ENCODE measurements at regions not wholly inside any gene's neighbourhood (a gene's known extent, or its start where the extent isn't known, plus 50 kb on each side); places are given as distances from the start of the nearest gene placed in this dataset.
"Not testable (repeated sequence)": the region's sequence is repeated elsewhere in the genome, so short reads cannot be mapped to it uniquely, and the experiment has no call there.

DNA sequence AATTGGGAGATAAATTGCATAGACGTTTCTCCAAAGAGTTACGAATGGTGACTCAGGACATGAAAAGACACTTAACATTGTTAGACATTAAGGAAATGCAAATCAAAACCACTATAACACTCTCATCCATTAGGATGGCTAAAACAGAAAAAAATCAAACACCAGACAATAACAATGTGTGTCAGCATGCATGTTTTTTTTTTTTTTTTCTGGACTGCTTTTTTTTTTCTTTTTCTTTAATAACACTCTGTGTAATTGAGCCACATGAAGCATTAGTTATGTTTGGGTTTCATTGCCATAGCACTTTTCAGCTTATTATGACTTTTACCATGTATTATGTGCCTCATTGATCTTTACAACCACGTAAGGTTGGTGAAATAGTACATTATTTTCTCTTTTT is 95.0 kb downstream of the NFKBIZ start:
- ATAC-seq (no peak), DNase-seq (no peak)
- intact Hi-C loops (cut with DNase I) = no loop called here

DNA sequence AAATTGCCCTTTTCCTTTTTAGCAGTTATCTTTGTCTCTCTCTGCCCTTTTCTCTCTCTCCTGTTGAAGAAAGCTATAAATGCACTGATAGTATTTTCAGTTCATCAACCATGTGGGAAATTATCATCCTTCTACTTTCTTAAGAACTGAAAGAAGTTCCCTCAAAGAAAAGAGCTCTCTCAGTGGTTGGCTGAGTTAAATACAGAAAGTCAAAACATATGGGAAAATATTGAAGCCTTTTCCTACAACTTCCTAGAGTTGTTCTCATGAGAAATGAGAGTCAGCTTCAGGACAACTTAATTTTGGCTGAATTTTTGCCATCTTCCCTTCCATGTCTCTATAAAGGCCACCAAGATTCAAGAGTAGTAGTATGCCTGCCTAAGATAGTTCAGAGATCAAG is 96.7 kb downstream of the NFKBIZ start:
- no peak for DNase-seq
- ATAC-seq = no peak
- intact Hi-C loops (cut with DNase I) = no loop called here

DNA sequence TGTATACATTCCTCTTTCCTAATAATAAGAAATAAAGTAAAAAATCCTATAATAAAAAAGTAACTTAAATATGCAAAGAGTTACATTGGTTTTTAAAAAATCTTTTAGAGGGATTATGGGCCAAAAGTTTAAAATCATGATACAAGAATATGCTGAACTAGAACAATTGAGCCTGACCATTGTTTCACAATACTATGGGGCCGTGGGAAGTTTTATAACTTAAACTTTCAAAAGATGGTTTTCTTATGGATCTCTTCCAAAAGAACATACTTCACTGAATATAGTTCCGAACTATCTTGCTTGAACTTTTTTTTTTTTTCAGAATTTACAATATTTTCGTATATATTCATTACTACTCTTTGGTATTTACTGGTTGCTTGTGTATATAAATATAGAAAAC is 97.6 kb downstream of the NFKBIZ start:
- no peak for DNase-seq
- no peak for ATAC-seq
- intact Hi-C loops (cut with DNase I) = no loop called here

DNA sequence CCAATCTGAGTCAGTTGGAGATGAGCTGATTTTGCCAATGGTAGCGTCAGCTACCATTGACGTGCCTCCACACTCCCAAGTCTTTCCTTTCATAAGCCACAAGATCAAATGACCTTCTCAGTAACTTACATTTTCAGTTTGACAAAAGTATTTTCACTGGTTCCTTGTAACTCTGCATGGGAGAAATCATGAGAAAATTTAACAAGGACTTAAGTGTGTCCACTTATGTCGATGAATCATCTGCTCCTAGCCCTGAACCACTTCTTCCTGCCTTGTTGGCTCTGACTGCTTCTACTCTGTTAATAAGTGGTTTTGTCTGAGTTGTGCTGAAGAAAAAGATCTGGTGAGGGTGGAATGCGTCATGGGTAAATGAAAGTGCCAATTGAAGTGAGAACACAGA is 101.2 kb downstream of the NFKBIZ start:
- intact Hi-C loops (cut with DNase I) = no loop called here
- no peak for DNase-seq

DNA sequence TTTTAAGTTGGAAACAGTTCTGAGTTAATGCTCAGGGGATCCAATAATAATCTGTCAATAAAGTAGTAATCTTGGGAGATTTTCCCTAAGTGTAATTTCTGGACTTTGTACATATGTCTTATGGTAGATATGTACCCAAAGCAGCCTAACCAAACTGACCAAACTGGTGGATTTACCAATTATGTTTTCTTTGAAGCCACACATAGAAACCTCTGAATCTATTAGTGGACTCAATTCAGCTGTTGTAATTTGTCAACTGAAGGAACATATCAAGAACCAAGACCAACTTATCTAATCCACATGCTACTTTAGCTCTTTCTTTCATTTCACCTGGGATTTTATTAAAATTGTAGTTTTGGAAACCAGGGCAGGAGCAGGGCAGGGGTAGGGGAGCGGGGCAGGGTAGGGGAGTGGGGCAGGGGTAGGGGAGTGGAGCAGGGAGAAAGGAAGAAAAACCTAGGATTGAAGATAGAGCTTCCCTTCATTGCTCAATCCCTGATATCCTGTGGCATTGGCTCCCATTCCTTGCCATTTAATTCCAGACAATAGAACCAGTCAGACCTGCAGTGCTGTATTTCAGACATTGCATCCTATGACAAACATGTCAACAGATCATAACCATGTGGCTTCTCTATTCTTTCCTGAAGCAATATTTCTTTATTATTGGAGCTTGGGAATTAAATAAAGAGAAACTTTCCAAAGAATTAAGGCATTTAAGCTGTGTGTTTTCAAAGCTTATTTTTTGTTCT is 101.8 kb downstream of the NFKBIZ start:
- peak in 1 of 2 donors; percentile 85 for ATAC-seq
- intact Hi-C loops (cut with DNase I) = no loop called here
- DNase-seq = no peak

More for the DNA sequence above, 101.2 kb downstream of the NFKBIZ start:
- peak; percentile 27 to 92 for ATAC-seq

DNA sequence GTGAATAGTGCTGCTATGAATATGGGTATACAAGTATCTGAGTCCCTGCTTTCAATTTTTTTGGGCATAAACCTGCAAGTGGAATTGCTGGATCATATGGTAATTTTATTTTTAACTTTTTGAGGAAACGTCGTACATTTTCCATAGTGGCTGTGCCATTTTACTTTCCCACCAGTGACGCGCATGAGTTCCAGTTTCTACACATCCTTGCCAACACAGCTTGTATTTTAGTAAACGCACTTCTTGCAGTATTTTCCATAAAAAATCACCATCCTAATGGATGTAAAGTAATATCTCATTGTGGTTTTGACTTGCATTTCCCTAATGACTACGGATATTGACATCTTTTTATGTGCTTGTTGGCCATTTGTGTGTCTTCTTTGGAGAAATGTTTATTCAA is 105.0 kb downstream of the NFKBIZ start:
- no peak for DNase-seq
- intact Hi-C loops (cut with DNase I) = no loop called here
- ATAC-seq = no peak

DNA sequence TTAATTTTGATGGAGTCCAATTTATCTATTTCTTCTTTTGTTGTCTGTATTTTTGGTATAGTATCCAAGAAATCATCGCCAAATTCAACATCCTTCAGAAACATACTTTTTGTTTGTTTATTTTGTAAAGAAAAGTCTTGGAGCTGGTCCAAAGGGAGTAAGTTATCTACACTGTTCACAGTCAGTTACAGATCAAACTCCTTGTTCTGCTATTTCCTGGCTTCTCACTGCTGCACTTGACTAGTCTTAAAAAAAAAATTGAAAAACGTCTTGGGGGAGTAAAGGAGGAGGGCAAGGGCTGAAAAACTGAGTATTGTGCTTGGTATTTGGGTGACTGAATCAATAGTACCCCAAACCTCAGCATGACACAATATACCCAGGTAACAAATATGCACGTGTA is 105.6 kb downstream of the NFKBIZ start:
- DNase-seq (no peak), ATAC-seq (peak in 1 of 2 donors; percentile 31)
- intact Hi-C loops (cut with DNase I) = no loop called here

DNA sequence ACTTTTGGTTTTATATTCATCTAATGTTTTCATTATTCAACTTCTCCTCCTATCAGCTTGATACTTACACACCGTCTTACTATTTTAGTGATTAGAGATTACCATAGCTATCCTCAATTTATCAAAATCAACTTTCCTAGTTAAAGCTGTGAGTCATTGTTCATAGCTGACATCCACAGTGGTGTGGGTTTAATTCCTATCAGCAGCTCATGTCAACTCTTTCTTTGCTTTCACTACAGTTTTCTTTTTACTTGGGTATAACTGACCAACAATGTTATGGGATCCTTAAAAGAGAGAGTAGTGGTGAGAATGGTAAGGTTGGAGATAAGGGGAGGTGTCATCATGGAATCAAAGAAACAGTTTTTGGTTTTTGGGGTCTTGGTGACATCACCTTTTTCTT is 112.7 kb downstream of the NFKBIZ start:
- DNase-seq (no peak), ATAC-seq (peak in 1 of 2 donors; percentile 69)
- intact Hi-C loops (cut with DNase I) = no loop called here

DNA sequence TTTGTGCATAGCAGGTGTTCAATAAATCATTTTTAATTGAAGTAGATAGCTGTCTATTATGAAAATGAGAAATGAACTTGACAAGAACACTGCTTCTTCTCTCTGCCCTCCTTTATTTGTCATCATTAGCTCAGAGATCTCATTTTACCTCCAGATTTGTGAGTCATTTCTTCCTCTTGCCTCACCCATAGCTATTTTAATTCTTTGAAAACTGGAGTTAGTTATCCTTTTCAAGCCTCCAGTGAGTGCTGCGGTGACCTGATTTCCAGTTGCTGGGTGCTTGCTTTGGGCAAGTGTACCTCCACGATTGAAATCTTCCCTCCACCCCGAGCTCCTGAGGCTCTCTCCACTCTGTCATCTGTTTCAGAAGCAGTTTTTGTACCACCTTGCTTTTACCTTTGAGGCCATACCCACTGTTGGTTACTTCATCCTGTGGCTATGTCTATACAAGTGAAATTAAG is 114.6 kb downstream of the NFKBIZ start:
- intact Hi-C loops (cut with DNase I) = no loop called here
- no peak for DNase-seq
- ATAC-seq = peak in 1 of 2 donors; percentile 77

DNA sequence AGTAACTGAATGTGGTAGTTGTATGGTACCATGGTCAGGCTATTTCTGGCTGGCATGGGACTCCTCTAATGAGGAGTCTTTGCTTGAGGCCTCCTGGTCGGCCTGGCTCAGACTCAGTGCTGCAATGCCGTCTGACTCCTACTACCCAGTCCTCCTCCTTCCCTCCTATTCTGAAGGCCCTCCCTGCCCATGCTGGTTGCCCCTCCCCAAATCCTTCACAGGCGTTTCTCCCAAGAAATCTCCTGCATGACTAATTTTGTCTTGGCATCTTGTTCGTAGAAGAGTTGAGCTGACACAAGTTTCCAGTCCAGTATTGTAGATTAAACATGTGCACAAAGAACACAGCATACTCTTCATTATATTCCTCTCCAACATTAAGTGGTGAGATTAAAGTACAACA is 115.5 kb downstream of the NFKBIZ start:
- peak; percentile 26 for DNase-seq
- intact Hi-C loops (cut with DNase I) = no loop called here
- peak in 1 of 2 donors; percentile 82 for ATAC-seq

DNA sequence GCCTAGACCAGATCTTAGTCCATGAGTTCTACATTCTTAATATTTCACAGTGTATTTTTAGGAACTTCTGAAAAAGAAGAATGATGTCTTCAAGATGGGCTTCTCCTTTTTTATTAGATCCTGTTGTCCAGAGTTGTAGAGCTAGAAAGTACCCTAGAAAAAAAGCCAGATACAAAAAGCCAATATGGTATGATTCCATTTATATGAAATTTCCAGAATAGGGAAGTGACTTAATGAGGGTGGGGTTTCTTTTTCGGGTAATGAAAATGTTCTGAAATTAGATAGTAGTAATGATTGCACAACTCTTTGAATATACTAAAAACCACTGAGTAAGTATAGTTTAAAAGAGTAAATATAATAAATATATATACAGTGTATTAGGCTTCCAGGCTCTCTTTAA is 116.9 kb downstream of the NFKBIZ start:
- intact Hi-C loops (cut with DNase I) = no loop called here
- DNase-seq (no peak), ATAC-seq (no peak)

DNA sequence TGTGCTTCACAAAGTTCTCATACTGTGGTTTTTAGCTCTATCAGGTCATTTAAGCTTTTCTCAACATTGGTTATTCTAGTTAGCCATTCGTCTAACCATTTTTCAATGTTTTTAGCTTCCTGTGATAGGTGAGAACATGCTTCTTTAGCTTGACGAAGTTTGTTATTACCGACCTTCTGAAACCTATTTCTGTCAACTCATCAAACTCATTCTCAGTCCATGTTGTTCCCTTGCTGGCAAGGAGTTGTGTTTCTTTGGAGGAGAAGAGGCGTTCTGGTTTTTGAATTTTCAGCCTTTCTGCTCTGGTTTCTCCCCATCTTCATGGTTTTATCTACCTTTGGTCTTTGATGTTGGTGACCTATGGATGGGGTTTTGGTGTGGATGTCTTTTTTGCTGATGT is 120.9 kb downstream of the NFKBIZ start:
- intact Hi-C loops (cut with DNase I) = no loop called here
- ATAC-seq (no peak), DNase-seq (no peak)

DNA sequence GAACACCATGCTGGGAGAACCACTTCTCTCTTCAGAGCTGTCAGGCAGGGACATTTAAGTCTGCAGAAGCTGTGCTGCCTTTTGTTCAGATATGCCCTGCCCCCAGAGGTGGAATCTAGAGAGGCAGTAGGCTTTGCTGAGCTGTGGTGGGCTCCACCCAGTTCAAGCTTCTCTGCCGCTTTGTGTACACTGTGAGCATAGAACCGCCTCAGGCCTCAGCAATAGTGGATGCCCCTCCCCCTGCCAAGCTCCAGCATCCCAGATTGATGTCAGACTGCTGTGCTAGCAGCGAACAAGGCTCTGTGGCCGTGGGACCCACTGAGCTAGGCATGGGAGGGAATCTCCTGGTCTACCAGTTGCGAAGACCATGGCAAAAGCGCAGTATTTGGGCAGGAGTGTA is 121.6 kb downstream of the NFKBIZ start:
- DNase-seq = no peak
- no peak for ATAC-seq
- intact Hi-C loops (cut with DNase I) = no loop called here

DNA sequence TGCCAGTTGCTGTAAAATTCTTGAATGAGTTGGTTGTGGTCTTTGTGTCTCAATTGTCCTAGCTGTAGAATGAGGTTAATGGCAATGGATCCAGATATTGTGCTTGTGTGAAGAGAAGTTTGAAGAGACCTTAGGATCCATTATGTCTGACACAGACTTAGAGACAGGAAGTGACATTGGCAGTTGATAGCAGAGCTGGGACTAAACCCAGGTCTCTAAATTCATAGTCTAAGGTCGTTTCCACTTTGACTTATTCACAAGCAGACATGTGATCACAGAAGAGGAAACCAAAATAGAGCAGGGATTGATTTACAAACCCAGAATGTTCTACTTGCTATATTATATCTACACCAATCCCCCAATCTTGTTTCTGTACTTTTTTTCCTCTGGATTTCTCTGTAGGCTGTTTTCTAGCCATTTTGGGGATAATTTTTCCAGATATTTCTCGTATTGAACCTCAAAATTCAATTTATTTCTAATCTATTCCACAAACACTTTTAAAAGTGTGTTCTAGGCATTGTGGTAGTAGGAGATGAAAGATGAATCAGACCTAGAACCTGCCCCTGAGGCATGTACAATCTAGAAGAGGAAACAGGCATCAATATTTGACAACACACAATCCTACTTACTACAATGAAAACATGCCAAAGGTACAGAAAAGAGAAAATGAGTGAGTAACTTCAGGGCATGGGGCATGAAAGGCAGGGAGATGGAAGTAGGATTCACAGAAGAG is 123.3 kb downstream of the NFKBIZ start:
- intact Hi-C loops (cut with DNase I) = no loop called here
- ATAC-seq = no peak
- DNase-seq = no peak

DNA sequence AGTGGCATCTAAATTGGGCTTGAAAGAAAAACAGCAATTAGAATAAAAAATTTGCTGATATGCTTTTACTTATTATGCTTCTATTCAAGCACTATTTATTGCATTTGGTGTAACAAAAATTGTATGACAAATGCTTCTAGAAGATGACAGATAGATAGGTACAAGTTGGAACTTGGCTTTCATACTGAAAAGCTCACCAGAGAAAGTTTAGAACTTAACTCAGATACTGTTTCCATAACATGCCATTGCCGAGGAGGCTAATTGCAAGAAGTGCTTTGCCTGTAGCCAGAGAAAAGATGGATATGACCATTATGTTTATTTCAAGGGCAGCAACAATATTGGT is 123.8 kb downstream of the NFKBIZ start:
- intact Hi-C loops (cut with DNase I) = no loop called here
- ATAC-seq = no peak
- DNase-seq = no peak

DNA sequence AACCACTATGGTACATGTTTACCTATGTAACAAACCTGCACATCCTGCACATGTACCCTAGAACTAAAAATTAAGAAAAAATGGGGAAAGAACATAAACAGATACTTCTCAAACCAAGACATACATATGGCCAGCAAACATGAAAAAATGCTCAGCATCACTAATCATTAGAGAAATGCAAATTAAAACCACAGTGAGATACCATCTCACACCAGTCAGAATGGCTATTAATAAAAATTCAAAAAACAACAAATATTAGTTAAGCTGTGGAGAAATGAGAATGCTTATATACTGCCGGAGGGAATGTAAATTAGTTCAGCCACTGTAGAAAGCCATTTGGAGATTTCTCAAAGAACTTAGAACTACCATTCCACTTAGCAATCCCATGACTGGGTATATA is 126.1 kb downstream of the NFKBIZ start:
- DNase-seq; intact Hi-C loops (cut with DNase I); ATAC-seq: not testable (repeated sequence)

DNA sequence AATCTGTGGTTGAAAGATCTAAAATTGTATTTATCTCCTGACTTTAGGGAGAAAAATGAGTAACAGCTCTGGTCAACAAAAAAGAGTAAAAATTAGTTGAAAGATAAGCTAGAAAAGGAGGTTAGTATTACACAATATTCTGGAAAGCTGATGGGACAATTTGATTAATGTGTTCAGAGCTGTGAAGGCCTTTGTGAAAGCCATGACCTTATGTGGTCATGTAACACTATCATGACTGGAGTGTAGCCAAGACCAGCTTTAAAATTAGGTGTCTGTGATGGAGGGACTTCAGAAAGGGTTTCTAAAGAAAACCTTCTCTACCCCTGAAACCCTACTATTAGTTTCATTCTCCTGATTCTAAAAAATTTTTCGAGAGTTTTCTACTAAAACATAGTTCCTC is 127.2 kb downstream of the NFKBIZ start:
- intact Hi-C loops (cut with DNase I) = no loop called here
- ATAC-seq (peak; percentile 44 to 78), DNase-seq (no peak)

DNA sequence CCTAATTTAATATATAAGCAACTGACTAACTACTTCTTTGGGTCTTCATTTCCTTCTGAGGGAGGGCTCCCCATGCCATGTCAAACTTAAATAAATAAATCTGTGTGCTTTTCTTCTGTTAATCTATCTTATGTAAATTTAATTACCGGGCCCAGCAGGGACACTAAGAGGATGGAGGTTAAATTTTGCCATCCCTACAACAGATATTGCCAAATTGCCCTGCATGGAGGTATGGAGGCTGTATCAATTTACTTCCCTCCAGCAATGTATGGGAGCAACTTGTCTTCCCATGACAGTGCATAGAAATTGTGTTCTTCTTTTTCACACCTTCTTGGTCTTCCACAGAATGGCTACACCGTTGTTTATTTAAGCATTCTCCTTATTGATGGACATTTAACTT is 129.0 kb downstream of the NFKBIZ start:
- intact Hi-C loops (cut with DNase I) = no loop called here
- ATAC-seq = no peak
- no peak for DNase-seq

DNA sequence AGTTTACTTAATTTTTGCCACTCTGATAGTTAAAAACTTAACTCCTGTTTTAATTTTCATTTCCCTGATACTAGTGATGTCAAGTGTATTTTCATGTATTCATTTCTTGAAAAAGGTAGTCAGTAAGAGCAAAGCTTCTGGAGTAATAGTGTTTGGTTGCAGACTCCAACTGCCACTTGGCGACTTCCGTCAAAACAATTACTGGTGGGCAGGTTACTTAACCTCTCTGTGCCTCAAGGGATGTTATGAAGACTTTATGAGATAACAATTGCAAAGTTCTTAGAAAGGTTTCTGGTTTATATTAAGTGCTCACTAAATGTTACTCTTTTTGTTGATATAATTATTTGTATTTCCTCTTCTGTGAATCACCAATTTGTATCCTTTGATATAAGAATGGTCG is 129.7 kb downstream of the NFKBIZ start:
- no peak for ATAC-seq
- no peak for DNase-seq
- intact Hi-C loops (cut with DNase I) = no loop called here

DNA sequence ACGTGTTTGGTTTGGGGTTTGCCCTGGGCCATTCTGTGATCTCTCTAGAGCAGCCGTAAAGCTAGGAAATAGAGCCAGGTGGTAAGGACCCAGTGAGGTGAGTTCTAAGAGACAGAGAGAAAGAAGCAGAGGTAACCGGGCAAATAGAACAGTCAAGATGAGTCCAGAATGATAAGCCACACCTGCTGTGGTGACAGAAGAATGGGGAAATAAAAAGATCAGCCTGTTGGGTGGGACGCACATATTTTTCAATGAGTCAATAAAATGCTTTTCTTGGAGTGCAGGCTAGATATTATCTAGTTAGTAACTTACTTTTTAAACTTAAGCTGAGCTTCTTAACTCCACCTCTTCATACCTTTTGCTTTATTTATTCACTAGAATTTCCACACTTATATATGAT is 135.0 kb downstream of the NFKBIZ start:
- intact Hi-C loops (cut with DNase I) = no loop called here
- no peak for DNase-seq
- no peak for ATAC-seq

DNA sequence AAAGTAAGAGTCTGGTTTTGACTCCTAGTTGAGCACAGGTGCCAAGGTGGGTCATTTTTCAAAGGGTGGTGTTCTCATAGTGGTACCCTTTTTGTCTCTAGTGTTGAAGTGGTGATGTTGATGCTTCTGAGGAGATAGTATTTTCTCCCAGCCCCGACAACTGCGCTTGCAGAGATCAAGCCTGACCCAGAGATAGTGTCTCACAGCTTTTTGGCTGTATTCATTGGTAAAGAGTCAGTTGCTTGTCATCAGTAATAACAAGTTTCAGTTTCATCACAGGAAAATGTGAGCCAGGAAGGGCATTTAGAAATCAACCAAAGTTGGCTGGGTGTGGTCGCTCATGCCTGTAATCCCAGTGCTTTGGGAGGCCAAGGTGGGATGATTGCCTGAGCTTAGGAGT is 139.3 kb downstream of the NFKBIZ start:
- intact Hi-C loops (cut with DNase I) = no loop called here
- ATAC-seq (no peak), DNase-seq (no peak)
